GM12892 (cell line): ENCODE measurements at regions not wholly inside any gene's neighbourhood (a gene's known extent, or its start where the extent isn't known, plus 50 kb on each side); places are given as distances from the start of the nearest gene placed in this dataset.
A peak's percentile ranks its signal among the peaks of the same experiment; 100 is the strongest.

Source experiments
- DNase-seq: peaks from one replicate; pipeline ENCODE4 v3.0.0; 2011; ENCODE audit not compliant: insufficient read length
- FAIRE-seq: peaks from 2 replicates; lab custom pipeline; 2011; peaks lifted over from hg19 to GRCh38; lab: Jason Lieb, UNC
- POLR2A ChIP-seq: IDR thresholded peaks from 2 replicates; pipeline ENCODE4 v1.6.1; 2011; ENCODE audit warnings: low read depth, low read length, control low read depth
- POLR2AphosphoS5 ChIP-seq: IDR thresholded peaks from 2 replicates; pipeline ENCODE4 v1.6.1; 2011; ENCODE audit warnings: low read depth, low read length, control low read depth
- TAF1 ChIP-seq: IDR thresholded peaks from 2 replicates; pipeline ENCODE4 v1.6.1; 2011; ENCODE audit warnings: low read depth, mild to moderate bottlenecking, control low read depth, low read length, borderline replicate concordance

- no peak for TF ChIP-seq POLR2A
- TF ChIP-seq TAF1 = no peak
- TF ChIP-seq POLR2AphosphoS5 = no peak
- DNase-seq (no peak), FAIRE-seq (no peak)
Observed at GRCh38 chr18:8458546-8459215, 150.6 kb upstream of the RAB12 start.

- no peak for FAIRE-seq
- TF ChIP-seq POLR2A = no peak
- TF ChIP-seq POLR2AphosphoS5 = no peak
- TF ChIP-seq TAF1 = no peak
- DNase-seq = no peak
Observed at GRCh38 chr18:8460748-8461147, 148.5 kb upstream of the RAB12 start.

GRCh38 chr18:8461544-8461943, 147.7 kb upstream of the RAB12 start:
- no peak for TF ChIP-seq POLR2AphosphoS5
- TF ChIP-seq TAF1 = no peak
- TF ChIP-seq POLR2A = no peak
- FAIRE-seq (no peak), DNase-seq (no peak)

- DNase-seq (no peak), FAIRE-seq (no peak)
- TF ChIP-seq POLR2AphosphoS5 = no peak
- no peak for TF ChIP-seq TAF1
- TF ChIP-seq POLR2A = no peak
Observed at GRCh38 chr18:8462651-8463185, 146.5 kb upstream of the RAB12 start.

GRCh38 chr18:8463791-8464190, 145.4 kb upstream of the RAB12 start:
- no peak for DNase-seq
- TF ChIP-seq TAF1 (no peak), POLR2AphosphoS5 (no peak), POLR2A (no peak)
- FAIRE-seq = no peak

- TF ChIP-seq POLR2A = no peak
- TF ChIP-seq TAF1 = no peak
- no peak for TF ChIP-seq POLR2AphosphoS5
- DNase-seq = no peak
- FAIRE-seq = no peak
Observed at GRCh38 chr18:8468191-8468590, 141.0 kb upstream of the RAB12 start.

GRCh38 chr18:8468921-8469335, 140.3 kb upstream of the RAB12 start:
- no peak for TF ChIP-seq POLR2AphosphoS5
- no peak for TF ChIP-seq POLR2A
- no peak for TF ChIP-seq TAF1
- FAIRE-seq (no peak), DNase-seq (no peak)

- no peak for DNase-seq
- no peak for FAIRE-seq
- TF ChIP-seq POLR2AphosphoS5 = no peak
- no peak for TF ChIP-seq TAF1
- TF ChIP-seq POLR2A = no peak
Observed at GRCh38 chr18:8469544-8470130, 139.6 kb upstream of the RAB12 start.

GRCh38 chr18:8471372-8471771, 137.9 kb upstream of the RAB12 start:
- no peak for FAIRE-seq
- TF ChIP-seq POLR2A = no peak
- TF ChIP-seq POLR2AphosphoS5 = no peak
- TF ChIP-seq TAF1 = no peak
- no peak for DNase-seq

GRCh38 chr18:8474661-8475060, 134.6 kb upstream of the RAB12 start:
- DNase-seq (no peak), FAIRE-seq (no peak)
- TF ChIP-seq POLR2A = no peak
- TF ChIP-seq POLR2AphosphoS5 = no peak
- no peak for TF ChIP-seq TAF1

- DNase-seq (no peak), FAIRE-seq (no peak)
- TF ChIP-seq POLR2AphosphoS5 (no peak), TAF1 (no peak), POLR2A (no peak)
Observed at GRCh38 chr18:8477615-8478014, 131.6 kb upstream of the RAB12 start.

GRCh38 chr18:8478166-8478967, 130.9 kb upstream of the RAB12 start:
- DNase-seq = peak; percentile 65
- peak; percentile 78 for FAIRE-seq
- no peak for TF ChIP-seq TAF1
